ENCODE measurements at regions not wholly inside any gene's neighbourhood (a gene's known extent, or its start where the extent isn't known, plus 50 kb on each side); places are given as distances from the start of the nearest gene placed in this dataset.

GRCh38 chr22:49278340-49278739 is 549.3 kb downstream of the BRD1 start:
- Histone ChIP-seq H3K4me3 (no peak overlapping the region), H3K36me3 (no peaks in the 10 kb centered on the region), H3K27me3 (peaks cover 0 to 42% (median 10%) of the 10 kb centered on the region in 3 donors), H3K4me1 (no peaks in the 10 kb centered on the region), H3K27ac (no peak overlapping the region), H3K9me3 (peaks cover 0 to 9% (median 4%) of the 10 kb centered on the region in 4 donors)
- WGBS, 5 donors = 57 to 67% (median 65%) methylated on average over 9 of the region's 9 CpGs
- TF ChIP-seq POLR2A (IDR thresholded peaks at IDR 0.05) (no peak), POLR2AphosphoS5 (IDR thresholded peaks at IDR 0.05) (no peak), CTCF (IDR thresholded peaks at IDR 0.05) (no peak), EP300 (IDR thresholded peaks at IDR 0.05) (no peak)
- no peak for DNase-seq
- intact Hi-C loops (cut with DNase I; ENCODE audit: low total_unique reads) = no loop called here

- H3K27me3 ChIP-seq = peaks cover 0 to 36% (median 0%) of the 10 kb centered on the region in 3 donors
- no peak for DNase-seq
- peaks cover 0 to 9% (median 4%) of the 10 kb centered on the region in 4 donors for H3K9me3 ChIP-seq
- intact Hi-C loops (cut with DNase I; ENCODE audit: low total_unique reads) = no loop called here
- H3K36me3 ChIP-seq = no peaks in the 10 kb centered on the region
- WGBS, 5 donors = 70 to 82% (median 80%) methylated on average over 3 to 10 of the region's 10 CpGs
- no peaks in the 10 kb centered on the region for H3K4me1 ChIP-seq
- H3K27ac ChIP-seq = no peak overlapping the region
- TF ChIP-seq POLR2A (IDR thresholded peaks at IDR 0.05) (no peak), CTCF (IDR thresholded peaks at IDR 0.05) (no peak), EP300 (IDR thresholded peaks at IDR 0.05) (no peak), POLR2AphosphoS5 (IDR thresholded peaks at IDR 0.05) (no peak)
- H3K4me3 ChIP-seq = no peak overlapping the region
Observed at GRCh38 chr22:49276567-49276966, 551.1 kb downstream of the BRD1 start.

GRCh38 chr22:49274754-49275380 is 552.8 kb downstream of the BRD1 start:
- Histone ChIP-seq H3K27ac (no peak overlapping the region), H3K27me3 (peaks cover 0 to 45% (median 6%) of the 10 kb centered on the region in 3 donors), H3K4me3 (no peak overlapping the region), H3K36me3 (no peaks in the 10 kb centered on the region), H3K9me3 (peaks cover 0 to 4% (median under 1%) of the 10 kb centered on the region in 4 donors), H3K4me1 (no peaks in the 10 kb centered on the region)
- TF ChIP-seq EP300 (IDR thresholded peaks at IDR 0.05) = no peak
- TF ChIP-seq POLR2AphosphoS5 (IDR thresholded peaks at IDR 0.05) = no peak
- TF ChIP-seq CTCF (IDR thresholded peaks at IDR 0.05) = no peak
- TF ChIP-seq POLR2A (IDR thresholded peaks at IDR 0.05) = no peak
- intact Hi-C loops (cut with DNase I; ENCODE audit: low total_unique reads) = no loop called here
- no peak for DNase-seq
- 75 to 87% (median 83%) methylated on average over 7 to 16 of the region's 16 CpGs for WGBS, 5 donors

- no peaks in the 10 kb centered on the region for H3K4me1 ChIP-seq
- no peak overlapping the region for H3K4me3 ChIP-seq
- WGBS, 5 donors = 71 to 83% (median 81%) methylated on average over 17 of the region's 17 CpGs
- no peaks in the 10 kb centered on the region for H3K36me3 ChIP-seq
- peaks cover 0 to 61% (median 7%) of the 10 kb centered on the region in 3 donors for H3K27me3 ChIP-seq
- TF ChIP-seq EP300 (IDR thresholded peaks at IDR 0.05) (no peak), POLR2AphosphoS5 (IDR thresholded peaks at IDR 0.05) (no peak), CTCF (IDR thresholded peaks at IDR 0.05) (no peak), POLR2A (IDR thresholded peaks at IDR 0.05) (no peak)
- intact Hi-C loops (cut with DNase I; ENCODE audit: low total_unique reads) = no loop called here
- no peak for DNase-seq
- no peaks in the 10 kb centered on the region for H3K9me3 ChIP-seq
- H3K27ac ChIP-seq = no peak overlapping the region
Observed at GRCh38 chr22:49272546-49273125, 555.0 kb downstream of the BRD1 start.
